Stimulated activated CD4-positive, alpha-beta T cell treated with anti-CD3 and anti-CD28 coated beads, Interleukin-4, amount 100 ng/mL, for 48 hours (primary cell): ENCODE measurements at regions not wholly inside any gene's neighbourhood (a gene's known extent, or its start where the extent isn't known, plus 50 kb on each side); places are given as distances from the start of the nearest gene placed in this dataset.

Source experiments
- DNase-seq, 2 donors: peaks; one replicate each; pipeline ENCODE4 v3.0.0-alpha.2; 2020; ENCODE audit warnings: low read depth in 2 of 2

- DNase-seq = no peak
Measured at GRCh38 chr6:169966312-169967181, 215.1 kb downstream of the ERMARD start.

DNA sequence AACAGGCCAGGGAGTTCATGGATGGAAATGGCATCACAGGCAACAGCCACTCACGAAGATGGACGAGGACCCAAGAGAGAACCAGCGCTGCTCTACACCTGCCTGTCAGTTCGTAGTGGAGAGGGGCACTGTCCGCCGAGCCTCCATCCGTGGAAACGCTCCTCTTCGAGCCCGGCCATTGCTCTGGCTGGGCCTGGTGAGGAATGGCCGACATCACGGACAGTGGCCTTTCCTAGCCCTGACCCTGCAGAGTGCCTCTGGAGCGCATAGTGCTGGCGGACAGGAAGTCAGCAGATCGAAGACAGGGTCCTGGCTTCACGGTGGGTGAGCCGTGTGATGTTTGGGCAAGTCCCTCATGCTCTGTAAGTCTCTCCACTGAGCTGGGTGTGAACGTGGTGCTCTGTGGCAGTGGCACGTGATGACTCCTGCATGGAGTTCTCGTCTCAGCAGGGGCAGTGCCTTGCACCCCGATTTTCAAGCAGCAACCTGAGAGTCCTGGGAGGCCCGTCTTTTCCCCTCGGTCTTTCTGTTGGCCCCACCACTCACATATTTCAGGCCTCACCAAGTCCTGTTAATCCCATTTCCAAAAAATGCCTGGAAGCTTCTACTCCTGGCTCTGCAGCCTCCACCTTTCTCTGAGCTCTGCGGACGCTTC is 214.4 kb downstream of the ERMARD start:
- no peak for DNase-seq

DNA sequence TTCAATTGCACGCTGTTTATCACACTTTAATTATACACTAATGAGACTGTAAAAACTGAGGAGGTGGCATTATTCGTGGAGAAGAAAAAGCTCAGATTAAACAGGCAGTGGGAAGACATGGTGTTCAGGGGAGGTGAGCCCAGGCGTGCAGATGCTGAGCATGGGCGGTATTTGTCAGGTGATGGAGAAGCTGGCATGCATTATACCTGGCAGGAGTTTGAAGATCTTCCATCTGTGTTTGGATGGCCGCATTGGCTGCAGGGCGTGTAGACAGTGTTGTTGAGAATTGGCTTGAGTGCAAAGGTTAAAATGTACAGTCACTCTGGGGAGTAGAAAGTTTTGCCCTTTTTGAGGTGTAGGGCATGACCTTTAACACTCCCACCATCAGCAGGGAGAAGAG is 213.8 kb downstream of the ERMARD start:
- no peak for DNase-seq

- no peak for DNase-seq
Measured at GRCh38 chr6:169964486-169965180, 213.2 kb downstream of the ERMARD start.

GRCh38 chr6:169963581-169964297 is 212.3 kb downstream of the ERMARD start:
- no peak for DNase-seq

DNA sequence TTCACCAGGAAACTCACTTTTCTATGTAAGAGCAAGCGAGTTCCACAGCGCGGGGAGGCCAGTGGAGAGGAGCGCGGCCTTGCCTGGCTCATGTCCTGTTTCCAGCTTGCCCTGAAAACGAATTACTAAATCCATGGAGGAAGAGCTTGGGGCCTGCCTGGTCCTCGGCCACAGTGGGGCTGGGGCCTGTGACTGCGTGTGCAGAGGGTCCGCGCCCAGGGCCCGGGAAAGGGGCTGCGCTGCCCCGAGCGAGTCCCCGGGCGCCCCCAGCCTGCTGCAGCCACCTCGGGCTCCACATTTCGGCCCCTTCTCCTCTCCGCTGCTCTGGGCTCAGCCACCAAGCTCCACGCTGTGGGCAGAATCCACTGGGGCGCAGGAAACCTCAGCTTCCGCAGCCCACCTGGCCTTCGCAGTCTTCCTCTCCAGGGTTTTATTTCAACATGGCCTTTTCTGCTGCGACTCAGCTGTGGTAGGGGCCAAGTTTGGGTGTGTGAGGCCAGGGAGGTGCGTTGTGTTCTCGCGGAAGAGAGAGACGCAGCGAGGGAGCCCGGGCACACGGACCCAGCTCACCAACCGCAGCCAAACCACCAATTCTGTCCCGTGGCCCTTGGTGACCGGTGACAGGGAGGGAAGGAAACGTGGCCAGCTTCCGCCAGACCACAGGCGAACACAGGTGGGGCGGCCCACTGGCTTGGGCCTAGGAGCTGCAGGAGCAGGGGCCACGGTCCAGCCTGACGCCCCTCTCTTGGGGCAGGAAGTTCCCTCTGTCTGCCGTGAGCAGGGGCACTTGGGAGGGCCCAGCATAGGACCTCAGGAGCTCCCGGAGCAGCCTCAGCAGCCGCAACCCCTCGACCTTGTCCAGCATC is 211.4 kb downstream of the ERMARD start:
- DNase-seq = no peak

DNA sequence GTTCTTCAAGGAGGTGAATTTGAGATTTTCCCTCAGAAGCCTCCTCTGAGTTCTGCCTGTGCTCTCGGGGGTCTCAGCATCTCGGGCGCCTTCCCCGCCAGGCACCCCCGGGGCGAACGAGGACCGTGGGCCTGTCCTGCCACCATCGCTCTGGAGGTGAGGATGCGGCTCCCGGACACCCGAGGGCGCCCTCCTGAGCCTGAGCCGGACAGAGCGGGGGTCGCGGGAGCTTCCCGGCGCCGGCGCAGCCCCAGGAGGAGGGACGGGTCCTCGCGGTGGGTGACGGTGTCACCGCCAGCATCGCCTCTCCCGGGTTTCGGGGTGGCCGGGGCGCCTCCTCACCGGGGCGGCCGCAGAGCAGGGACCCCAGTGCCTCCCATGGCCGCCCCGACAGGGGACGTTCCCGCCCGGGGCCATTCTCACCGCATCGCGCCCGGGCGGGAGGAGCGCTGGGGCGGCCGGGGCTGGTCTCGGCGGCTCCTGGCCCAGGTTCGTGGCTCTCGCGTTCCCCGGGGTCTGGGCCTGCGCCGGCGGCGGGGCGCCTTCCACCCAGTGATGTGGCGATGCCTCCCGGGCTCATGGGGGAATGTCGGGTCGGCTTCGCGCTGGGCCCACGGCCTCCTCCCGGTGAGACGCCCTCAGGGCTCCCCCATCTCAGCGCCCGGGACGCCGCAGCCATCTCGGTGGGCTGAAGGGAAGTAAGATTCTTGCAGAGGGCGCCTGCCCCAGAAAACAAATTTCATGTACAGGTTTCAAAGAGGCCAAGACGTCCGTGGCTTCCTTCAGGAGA is 210.5 kb downstream of the ERMARD start:
- DNase-seq = peak in 1 of 2 donors; percentile 21

- no peak for DNase-seq
Measured at GRCh38 chr6:169960886-169961611, 209.6 kb downstream of the ERMARD start.

- DNase-seq = no peak
Measured at GRCh38 chr6:169960521-169960885, 209.1 kb downstream of the ERMARD start.

DNA sequence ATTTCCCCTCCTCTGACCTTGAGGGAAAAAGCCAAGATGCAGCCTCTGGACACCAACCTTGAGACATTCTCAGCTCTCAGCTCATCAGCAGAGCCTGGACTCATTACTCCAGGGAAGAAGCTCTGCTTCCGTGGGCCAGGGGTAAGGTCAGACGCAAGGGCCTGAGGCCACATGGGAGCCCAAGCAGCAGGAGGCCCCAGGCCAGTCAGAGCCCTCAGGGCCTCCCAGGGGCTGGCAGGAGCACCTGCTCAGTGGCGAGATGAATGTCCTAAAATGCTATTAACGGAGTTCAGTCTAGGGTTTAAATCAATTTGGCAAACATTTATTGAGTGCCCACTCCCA is 208.6 kb downstream of the ERMARD start:
- no peak for DNase-seq

GRCh38 chr6:169959136-169960002 is 207.9 kb downstream of the ERMARD start:
- DNase-seq = peak in 1 of 2 donors; percentile 15

DNA sequence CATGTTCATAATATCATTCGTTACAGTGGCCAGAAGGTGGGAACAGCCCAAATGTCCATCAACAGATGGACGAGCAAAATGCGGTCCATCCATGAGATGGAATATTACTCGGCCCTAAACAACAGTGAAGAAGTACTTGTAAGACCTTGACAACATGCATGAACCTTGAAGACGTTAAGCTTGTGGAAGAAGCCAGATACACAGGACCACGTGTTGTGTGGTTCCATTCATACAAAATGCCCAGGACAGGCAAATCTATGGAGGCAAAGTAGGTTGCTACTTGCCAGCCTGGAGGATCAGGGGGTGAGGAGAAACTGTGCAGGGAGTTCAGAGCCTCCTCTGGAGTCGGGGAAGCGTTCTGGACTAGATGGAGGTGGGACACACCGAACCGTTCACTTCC is 207.1 kb downstream of the ERMARD start:
- no peak for DNase-seq

DNA sequence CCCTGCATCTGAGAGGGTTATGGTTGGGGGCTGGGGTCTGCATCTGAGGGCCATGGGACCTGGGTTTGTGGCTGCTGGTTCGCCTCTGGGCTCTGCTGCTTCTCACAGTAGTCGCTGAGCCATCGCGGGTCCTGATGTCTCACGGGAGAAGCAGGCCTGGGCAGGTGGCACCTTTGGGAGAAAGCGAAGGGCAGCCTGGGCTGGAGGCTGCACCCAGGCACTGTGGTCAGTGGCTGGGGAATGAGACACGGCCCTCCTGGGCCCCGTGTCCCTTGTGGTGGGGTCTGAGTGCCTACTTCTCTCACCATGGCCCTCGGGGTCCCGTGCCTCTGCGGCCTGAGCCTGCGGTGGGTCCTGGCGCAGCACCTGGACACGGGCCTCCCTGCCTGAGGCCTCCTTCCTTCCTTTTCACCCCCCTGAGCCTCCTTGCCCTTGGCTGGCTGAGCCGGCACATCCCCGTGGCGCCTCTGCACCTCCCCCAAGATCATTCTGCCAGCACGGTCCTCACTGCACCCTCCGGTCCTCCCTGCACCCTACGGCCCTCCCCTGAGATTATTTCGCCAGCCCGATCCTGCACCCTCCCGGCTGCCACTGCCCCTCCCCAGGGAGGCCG is 206.0 kb downstream of the ERMARD start:
- no peak for DNase-seq

DNA sequence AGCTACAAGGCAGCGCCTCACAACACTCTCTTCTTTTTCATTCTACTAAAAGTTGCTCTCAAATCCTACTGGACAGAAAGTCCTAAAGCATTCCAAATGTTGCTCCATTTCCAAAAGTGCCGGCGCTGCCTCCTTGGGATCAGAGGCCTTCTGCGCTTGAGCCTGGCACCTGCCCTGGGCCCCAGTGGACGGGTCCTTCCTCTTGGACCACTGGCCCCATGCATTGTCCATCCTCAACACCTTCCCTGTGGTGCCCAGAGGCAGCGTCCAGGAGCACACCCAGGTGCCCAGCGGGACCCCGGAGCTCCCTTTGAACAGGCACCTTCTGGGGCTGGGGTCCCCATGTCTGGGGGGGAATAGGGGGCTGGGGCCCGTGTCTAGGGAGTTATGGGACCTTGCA is 205.2 kb downstream of the ERMARD start:
- no peak for DNase-seq

DNA sequence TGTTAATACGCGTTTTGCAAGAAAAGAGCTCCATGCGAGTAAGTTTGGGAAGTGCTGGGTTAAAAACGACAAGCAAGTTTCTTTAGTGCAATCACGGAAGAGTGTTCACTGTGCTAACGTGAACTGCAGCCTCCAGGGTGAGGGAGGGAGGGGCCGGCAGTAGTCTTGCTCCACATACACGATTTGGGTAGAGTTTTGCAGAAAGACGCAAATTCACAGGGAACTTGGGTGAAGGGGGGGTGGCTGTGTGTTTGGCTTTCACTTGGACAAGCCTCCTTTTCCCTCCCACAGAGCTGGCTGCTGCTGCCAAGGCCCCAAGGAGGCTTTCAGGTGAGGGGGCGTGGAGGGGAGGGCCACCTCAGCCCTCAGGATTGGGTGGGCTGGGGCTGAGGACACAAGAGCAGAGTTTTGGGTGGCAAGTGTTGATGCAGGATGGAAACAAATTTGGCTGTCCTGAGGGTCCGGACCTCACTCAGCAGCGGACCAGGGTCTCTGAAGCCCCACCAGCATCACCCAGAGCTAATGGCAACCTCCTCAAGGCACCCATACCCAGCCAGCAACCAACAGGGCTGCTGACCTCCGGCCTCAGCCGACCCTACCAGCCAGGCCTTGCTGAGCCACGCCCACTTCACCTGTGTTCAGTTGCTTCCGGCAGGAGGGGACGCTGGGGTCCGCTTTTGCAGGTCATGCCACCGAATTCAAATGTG is 204.5 kb downstream of the ERMARD start:
- DNase-seq = no peak

DNA sequence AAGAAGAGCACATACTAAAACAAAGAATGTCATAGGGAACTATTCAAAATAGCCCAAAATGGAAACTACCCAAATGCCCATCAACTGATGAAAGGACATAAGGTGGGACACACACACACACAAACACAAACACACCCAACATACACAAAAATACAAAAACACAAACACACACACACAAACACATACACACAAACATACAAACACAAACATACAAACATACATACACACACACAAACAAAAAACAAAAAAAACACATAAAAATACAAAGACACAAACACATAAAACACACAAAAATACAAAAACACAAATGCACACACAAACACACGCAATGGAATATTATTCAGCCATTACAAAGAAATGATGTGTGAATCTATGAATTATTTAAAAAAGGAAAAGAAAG is 203.6 kb downstream of the ERMARD start:
- no peak for DNase-seq

DNA sequence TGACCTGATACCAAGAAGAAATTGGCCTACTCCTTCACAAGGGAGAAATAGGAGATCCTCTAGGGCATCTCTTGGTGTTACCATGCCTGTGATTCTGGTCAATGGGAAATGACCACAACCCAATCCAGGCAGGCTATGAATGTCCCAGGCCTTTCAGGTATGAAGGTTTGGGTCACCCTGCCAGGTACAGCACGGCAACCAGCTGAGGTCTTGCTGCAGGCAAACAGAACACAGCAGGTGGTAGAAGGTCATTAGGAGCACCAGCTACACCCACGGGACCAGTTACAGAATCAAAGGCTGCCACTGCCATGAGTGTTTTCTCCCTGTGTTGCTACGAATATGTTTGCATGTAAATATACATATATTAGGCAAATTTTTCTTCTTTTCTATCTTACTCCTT is 202.3 kb downstream of the ERMARD start:
- no peak for DNase-seq

GRCh38 chr6:169950558-169950957 is 199.1 kb downstream of the ERMARD start:
- no peak for DNase-seq
